HCT116 (cell line): ENCODE measurements at regions not wholly inside any gene's neighbourhood (a gene's known extent, or its start where the extent isn't known, plus 50 kb on each side); places are given as distances from the start of the nearest gene placed in this dataset.
A peak's percentile ranks its signal among the peaks of the same experiment; 100 is the strongest.

Source experiments
- ATAC-seq: fragments of 200-7000 bp; cut with Tn5 transposase; 2 replicates; pipeline ENCODE4 v1.9.1; 2020; ENCODE audit warnings: mild to moderate bottlenecking, moderate library complexity
- BruUV-seq: library from RNA; stranded (reverse); fragments of 400-500 nt; replicated peaks from 2 replicates; lab custom pipeline; 2021; lab: Mats Ljungman, UMichigan
- CTCF ChIA-PET: fragments of 300-600 bp; sonication (Branson Sonifier 250); formaldehyde crosslinking; loops from one replicate; lab custom pipeline; 2021; ENCODE audit warnings: antibody characterized with exemption; lab: Charles Lee
- POLR2A ChIA-PET: fragments of 300-600, 350-600 bp; sonication (Branson Sonifier 250); formaldehyde crosslinking; loops from one replicate; lab custom pipeline; 2021; ENCODE audit warnings: antibody characterized with exemption; lab: Charles Lee
- RAD21 ChIA-PET, 2 experiments: fragments of 300-600 bp; sonication (Branson Sonifier 250); formaldehyde crosslinking; loops; one replicate each; lab custom pipeline; 2023; ENCODE audit warnings: low total read pairs in 2 of 2; ENCODE audit not compliant: uncharacterized antibody in 2 of 2, unreplicated experiment in 2 of 2, low non-redundant PET in 1 of 2; lab: Charles Lee
- DNase-seq: peaks from one replicate; pipeline ENCODE4 v3.0.0-alpha.2; 2010; ENCODE audit warnings: low read depth, low spot score
- H2AFZ ChIP-seq: fragments of 200-600 bp; shearing (Covaris generic), sonication (generic); 2 replicates; pipeline ENCODE4 v1.6.1; 2017; ENCODE audit warnings: low read depth, mixed run types, mixed read lengths, antibody characterized with exemption, low read length; ENCODE audit not compliant: poor library complexity, severe bottlenecking
- H3K27ac ChIP-seq: 2 replicates; pipeline ENCODE4 v1.5.1; 2012; ENCODE audit warnings: low read depth, low read length
- H3K27me3 ChIP-seq: fragments of 200-600 bp; sonication (generic); 2 replicates; pipeline ENCODE4 v1.6.1; 2016; ENCODE audit warnings: mixed run types, low read length, mixed read lengths; ENCODE audit not compliant: insufficient read depth
- H3K36me3 ChIP-seq, 2 experiments: fragments of 200-500 bp in 1 of 2; fragments of 200-600 bp in 1 of 2; sonication (Bioruptor generic) in 1 of 2; sonication (generic) in 1 of 2; 2 replicates each; pipeline versions ENCODE4 v1.5.1 to v1.6.1; 2014 to 2016; ENCODE audit warnings: low read length in 2 of 2, inconsistent platforms in 1 of 2, mixed read lengths in 1 of 2, mixed run types in 1 of 2; ENCODE audit not compliant: insufficient read depth in 2 of 2, control insufficient read depth in 1 of 2
- H3K4me1 ChIP-seq, 2 experiments: fragments of 200-600 bp in 1 of 2; sonication (generic) in 1 of 2; 2 replicates each; pipeline versions ENCODE4 v1.5.1 to v1.6.1; 2012 to 2017; ENCODE audit warnings: low read length in 2 of 2, inconsistent platforms in 1 of 2, mild to moderate bottlenecking in 1 of 2, mixed read lengths in 1 of 2, mixed run types in 1 of 2, moderate library complexity in 1 of 2; ENCODE audit not compliant: insufficient read depth in 2 of 2, control insufficient read depth in 1 of 2
- H3K4me2 ChIP-seq: fragments of 200-600 bp; sonication (generic); 2 replicates; pipeline ENCODE4 v1.6.1; 2017; ENCODE audit warnings: mixed run types, low read length, mixed read lengths
- H3K4me3 ChIP-seq, 2 experiments: fragments of 200-600 bp in 1 of 2; sonication (generic) in 1 of 2; replicated peaks in 1 of 2; 2 replicates each; pipeline ENCODE4 v1.5.1; 2011 to 2016; ENCODE audit warnings: low read length in 2 of 2, control low read depth in 1 of 2, low read depth in 1 of 2, mild to moderate bottlenecking in 1 of 2, mixed read lengths in 1 of 2, mixed run types in 1 of 2
- H3K79me2 ChIP-seq: fragments of 200-600 bp; sonication (generic); 2 replicates; pipeline ENCODE4 v1.6.1; 2017; ENCODE audit warnings: mild to moderate bottlenecking, mixed run types, low read length, moderate library complexity, mixed read lengths; ENCODE audit not compliant: insufficient read depth
- H3K9ac ChIP-seq: fragments of 200-600 bp; sonication (generic); 2 replicates; pipeline ENCODE4 v1.6.1; 2016; ENCODE audit warnings: low read length, mixed read lengths
- H3K9me2 ChIP-seq: fragments of 200-600 bp; sonication (generic), shearing (Covaris generic); 2 replicates; pipeline ENCODE4 v1.6.1; 2017; ENCODE audit warnings: mixed run types, mild to moderate bottlenecking, moderate library complexity; ENCODE audit not compliant: insufficient read depth
- H3K9me3 ChIP-seq, 2 experiments: fragments of 200-500 bp in 1 of 2; fragments of 200-600 bp in 1 of 2; sonication (Bioruptor generic) in 1 of 2; sonication (generic) in 1 of 2; 2 replicates each; pipeline ENCODE4 v1.6.1; 2014 to 2017; ENCODE audit warnings: low read length in 2 of 2, mixed read lengths in 2 of 2, inconsistent platforms in 1 of 2, low read depth in 1 of 2, mild to moderate bottlenecking in 1 of 2, mixed run types in 1 of 2, moderate library complexity in 1 of 2; ENCODE audit not compliant: control insufficient read depth in 1 of 2, insufficient read depth in 1 of 2
- H4K20me1 ChIP-seq: fragments of 200-600 bp; sonication (generic), shearing (Covaris generic); 2 replicates; pipeline ENCODE4 v1.6.1; 2017; ENCODE audit warnings: mixed run types, mild to moderate bottlenecking, moderate library complexity; ENCODE audit not compliant: insufficient read depth
- CBX3 ChIP-seq: IDR thresholded peaks from 2 replicates; pipeline ENCODE4 v1.6.1; 2012; ENCODE audit warnings: low read depth
- EZH2 ChIP-seq: fragments of 200-600 bp; sonication (generic); IDR thresholded peaks from 2 replicates; pipeline ENCODE4 v1.6.1; 2017; ENCODE audit warnings: antibody characterized with exemption, mixed run types
- EZH2phosphoT487 ChIP-seq: fragments of 200-600 bp; IDR thresholded peaks from 2 replicates; pipeline ENCODE4 v1.6.1; 2018; ENCODE audit warnings: antibody characterized with exemption, borderline replicate concordance
- FOSL1 ChIP-seq: IDR thresholded peaks from 2 replicates; pipeline ENCODE4 v1.6.1; 2012; ENCODE audit warnings: low read depth
- POLR2A ChIP-seq: IDR thresholded peaks from 2 replicates; pipeline ENCODE4 v1.7.0; 2011; ENCODE audit warnings: borderline replicate concordance; ENCODE audit not compliant: insufficient read depth, insufficient read length; ENCODE audit errors: extremely low read depth
- SP1 ChIP-seq: IDR thresholded peaks from 2 replicates; pipeline ENCODE4 v1.6.1; 2012; ENCODE audit warnings: low read depth
- SRF ChIP-seq: IDR thresholded peaks from 2 replicates; pipeline ENCODE4 v1.6.1; 2012; ENCODE audit warnings: low read depth
- intact Hi-C: fragments of 100-400 bp; cut with micrococcal nuclease; formaldehyde crosslinking; loops from 2 replicates; pipeline ENCODE4 v1.10.0; 2022
- TF ChIP-seq, protein P1 (sequence below): IDR thresholded peaks from 2 replicates; pipeline ENCODE4 v1.6.1; 2012; ENCODE audit warnings: low read depth
- TF ChIP-seq, protein P2 (sequence below): IDR thresholded peaks from 2 replicates; pipeline ENCODE4 v1.6.1; 2012

DNA sequence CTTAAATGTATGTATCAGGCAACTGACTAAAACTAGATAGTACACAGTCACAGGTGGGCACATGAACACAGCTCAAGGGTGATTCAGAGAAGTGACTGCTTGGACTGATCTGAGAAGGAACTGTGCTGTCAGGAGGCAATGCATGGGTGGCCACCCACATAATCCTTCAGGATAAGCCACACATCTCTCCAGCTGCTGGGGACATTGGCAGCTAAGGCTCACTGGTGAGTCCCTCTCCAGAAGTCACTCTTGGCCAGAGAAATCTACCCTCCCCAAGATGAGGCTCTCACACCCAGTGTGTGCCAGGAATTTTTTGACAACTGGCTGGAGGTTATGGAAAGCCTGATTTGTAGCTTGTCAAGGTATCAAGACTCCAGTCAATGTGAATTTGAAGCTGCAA is 302.4 kb upstream of the NEBL start:
- TF ChIP-seq CBX3: no peak
- TF ChIP-seq, protein P1, sequence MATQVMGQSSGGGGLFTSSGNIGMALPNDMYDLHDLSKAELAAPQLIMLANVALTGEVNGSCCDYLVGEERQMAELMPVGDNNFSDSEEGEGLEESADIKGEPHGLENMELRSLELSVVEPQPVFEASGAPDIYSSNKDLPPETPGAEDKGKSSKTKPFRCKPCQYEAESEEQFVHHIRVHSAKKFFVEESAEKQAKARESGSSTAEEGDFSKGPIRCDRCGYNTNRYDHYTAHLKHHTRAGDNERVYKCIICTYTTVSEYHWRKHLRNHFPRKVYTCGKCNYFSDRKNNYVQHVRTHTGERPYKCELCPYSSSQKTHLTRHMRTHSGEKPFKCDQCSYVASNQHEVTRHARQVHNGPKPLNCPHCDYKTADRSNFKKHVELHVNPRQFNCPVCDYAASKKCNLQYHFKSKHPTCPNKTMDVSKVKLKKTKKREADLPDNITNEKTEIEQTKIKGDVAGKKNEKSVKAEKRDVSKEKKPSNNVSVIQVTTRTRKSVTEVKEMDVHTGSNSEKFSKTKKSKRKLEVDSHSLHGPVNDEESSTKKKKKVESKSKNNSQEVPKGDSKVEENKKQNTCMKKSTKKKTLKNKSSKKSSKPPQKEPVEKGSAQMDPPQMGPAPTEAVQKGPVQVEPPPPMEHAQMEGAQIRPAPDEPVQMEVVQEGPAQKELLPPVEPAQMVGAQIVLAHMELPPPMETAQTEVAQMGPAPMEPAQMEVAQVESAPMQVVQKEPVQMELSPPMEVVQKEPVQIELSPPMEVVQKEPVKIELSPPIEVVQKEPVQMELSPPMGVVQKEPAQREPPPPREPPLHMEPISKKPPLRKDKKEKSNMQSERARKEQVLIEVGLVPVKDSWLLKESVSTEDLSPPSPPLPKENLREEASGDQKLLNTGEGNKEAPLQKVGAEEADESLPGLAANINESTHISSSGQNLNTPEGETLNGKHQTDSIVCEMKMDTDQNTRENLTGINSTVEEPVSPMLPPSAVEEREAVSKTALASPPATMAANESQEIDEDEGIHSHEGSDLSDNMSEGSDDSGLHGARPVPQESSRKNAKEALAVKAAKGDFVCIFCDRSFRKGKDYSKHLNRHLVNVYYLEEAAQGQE: no peak
- TF ChIP-seq, protein P2, sequence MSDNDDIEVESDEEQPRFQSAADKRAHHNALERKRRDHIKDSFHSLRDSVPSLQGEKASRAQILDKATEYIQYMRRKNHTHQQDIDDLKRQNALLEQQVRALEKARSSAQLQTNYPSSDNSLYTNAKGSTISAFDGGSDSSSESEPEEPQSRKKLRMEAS: no peak
- no peak for TF ChIP-seq FOSL1
- no peak for TF ChIP-seq SRF
- TF ChIP-seq EZH2: no peak
- no peaks in the 10 kb centered on the region for H3K79me2 ChIP-seq
- H3K4me1 ChIP-seq: peaks cover 9 to 10% of the 10 kb centered on the region in 2 experiments
- no peak overlapping the region for H3K27ac ChIP-seq
- no TSS peak for BruUV-seq
- H2AFZ ChIP-seq: no peak overlapping the region
- H3K27me3 ChIP-seq: no peaks in the 10 kb centered on the region
- ChIA-PET POLR2A (no interaction called here), RAD21 (no interaction called here), CTCF (no interaction called here)
- DNase-seq (no peak), ATAC-seq (no peak)
- no peaks in the 10 kb centered on the region for H4K20me1 ChIP-seq
- H3K4me2 ChIP-seq: no peak overlapping the region
- no peaks in the 10 kb centered on the region for H3K9me2 ChIP-seq
- no peak overlapping the region for H3K4me3 ChIP-seq
- intact Hi-C loops: no loop called here
- no peaks in the 10 kb centered on the region for H3K36me3 ChIP-seq
- no peak overlapping the region for H3K9ac ChIP-seq
- H3K9me3 ChIP-seq: peaks cover 5 to 10% of the 10 kb centered on the region in 2 experiments; a peak in 2 of 4 replicates

DNA sequence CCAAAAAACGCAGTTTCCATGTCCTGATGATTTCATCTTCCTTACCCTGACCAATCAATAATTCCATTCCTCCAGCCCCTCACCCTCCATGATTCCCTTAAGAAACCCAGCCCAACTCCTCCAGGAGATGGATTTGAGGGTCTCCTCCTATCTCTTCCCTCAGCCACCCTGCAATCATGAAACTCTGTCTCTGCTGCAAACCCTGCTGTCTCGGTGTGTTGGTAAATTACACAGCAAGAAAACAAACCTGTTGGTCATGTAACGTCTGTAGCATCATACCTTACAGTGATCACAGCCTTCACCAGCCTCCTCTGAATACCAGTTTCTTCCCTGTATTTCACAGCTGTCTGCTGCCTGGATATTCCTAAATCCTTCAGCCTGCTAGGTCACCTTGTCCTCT is 300.7 kb upstream of the NEBL start:
- RAD21 ChIA-PET: no interaction called here
- no peaks in the 10 kb centered on the region for H3K27me3 ChIP-seq
- BruUV-seq: no TSS peak
- DNase-seq (no peak), ATAC-seq (no peak)
- H3K9ac ChIP-seq: no peak overlapping the region
- intact Hi-C loops: no loop called here
- H3K36me3 ChIP-seq: no peaks in the 10 kb centered on the region
- H3K4me2 ChIP-seq: no peak overlapping the region
- H3K9me3 ChIP-seq: peaks cover 5 to 10% of the 10 kb centered on the region in 2 experiments; a peak in 2 of 4 replicates
- H2AFZ ChIP-seq: no peak overlapping the region
- no peaks in the 10 kb centered on the region for H3K79me2 ChIP-seq
- no peak overlapping the region for H3K27ac ChIP-seq
- CTCF ChIA-PET: interaction anchor here (0.5 kb wide), 1 partner anchor 58 kb away, joined by 3 read pairs; no protein-coding TSS in a partner anchor
- POLR2A ChIA-PET: no interaction called here
- H3K4me3 ChIP-seq: no peak overlapping the region
- TF ChIP-seq EZH2 (no peak), POLR2A (no peak), SP1 (no peak), EZH2phosphoT487 (no peak), CBX3 (peak; percentile 91; the same call in 1 of the 2 replicates), FOSL1 (no peak)
- H3K9me2 ChIP-seq: no peaks in the 10 kb centered on the region
- H3K4me1 ChIP-seq: peaks cover 15 to 20% of the 10 kb centered on the region in 2 experiments
- no peaks in the 10 kb centered on the region for H4K20me1 ChIP-seq
